Suprapubic skin (tissue), 4 donors: ENCODE measurements at regions not wholly inside any gene's neighbourhood (a gene's known extent, or its start where the extent isn't known, plus 50 kb on each side); places are given as distances from the start of the nearest gene placed in this dataset.

Experiments used
- DNase-seq, 2 donors: peaks; one replicate each; pipeline ENCODE4 v3.0.0-alpha.2; 2019; ENCODE audit warnings: low spot score in 2 of 2
- H3K27ac ChIP-seq: fragments of 200-600 bp; sonication (generic); one replicate; pipeline ENCODE4 v1.5.1; 2019
- H3K27me3 ChIP-seq: fragments of 200-600 bp; sonication (generic); one replicate; pipeline ENCODE4 v1.5.1; 2019
- H3K36me3 ChIP-seq: fragments of 200-600 bp; sonication (generic); one replicate; pipeline ENCODE4 v1.5.1; 2019
- H3K4me1 ChIP-seq: fragments of 200-600 bp; sonication (generic); one replicate; pipeline ENCODE4 v1.5.1; 2019
- H3K4me3 ChIP-seq: fragments of 200-600 bp; sonication (generic); one replicate; pipeline ENCODE4 v1.5.1; 2019; ENCODE audit warnings: mild to moderate bottlenecking
- H3K9me3 ChIP-seq: fragments of 200-600 bp; sonication (generic); one replicate; pipeline ENCODE4 v1.5.1; 2019
- CTCF ChIP-seq, 2 donors: fragments of 200-600 bp in 1 of 2; fragments of 450-650 bp in 1 of 2; sonication (generic) in 1 of 2; IDR thresholded peaks; one replicate each; pipeline ENCODE4 v1.5.1; 2016 to 2019; ENCODE audit warnings: antibody characterized with exemption in 2 of 2, mild to moderate bottlenecking in 1 of 2, moderate library complexity in 1 of 2
- EP300 ChIP-seq: sonication (generic); formaldehyde crosslinking; IDR thresholded peaks from one replicate; pipeline ENCODE4 v1.6.1; 2017; ENCODE audit warnings: antibody characterized with exemption
- POLR2A ChIP-seq, 2 donors: fragments of 450-650 bp; IDR thresholded peaks; one replicate each; pipeline ENCODE4 v1.6.1; 2017; ENCODE audit warnings: antibody characterized with exemption in 2 of 2, mild to moderate bottlenecking in 2 of 2, moderate library complexity in 2 of 2
- POLR2AphosphoS5 ChIP-seq, 3 donors: sonication (generic); formaldehyde crosslinking; IDR thresholded peaks; one replicate each; pipeline ENCODE4 v1.6.1; 2017; ENCODE audit warnings: antibody characterized with exemption in 3 of 3
- WGBS: methylation state at CpG from one replicate; pipeline ENCODE4 v1.1.5; 2018; 5-methylcytosine and 5-hydroxymethylcytosine counted together

- no peak for DNase-seq
- 94% methylated on average over 7 of the region's 7 CpGs for WGBS
- TF ChIP-seq POLR2AphosphoS5 (IDR thresholded peaks at IDR 0.05) (no peak), POLR2A (IDR thresholded peaks at IDR 0.05) (no peak), EP300 (no peak), CTCF (IDR thresholded peaks at IDR 0.05) (no peak)
These were observed 269.4 kb downstream of the TCF7L2 start for GRCh38 chr10:113219446-113219845.

GRCh38 chr10:113221756-113222168 lies 271.7 kb downstream of the TCF7L2 start:
- DNase-seq: no peak
- Histone ChIP-seq H3K4me1 (peaks cover 4% of the 10 kb centered on the region), H3K27ac (no peak overlapping the region), H3K9me3 (no peaks in the 10 kb centered on the region), H3K27me3 (no peaks in the 10 kb centered on the region), H3K4me3 (no peak overlapping the region), H3K36me3 (no peaks in the 10 kb centered on the region)
- 49% methylated on average over 6 of the region's 6 CpGs for WGBS
- no peak for TF ChIP-seq CTCF (IDR thresholded peaks at IDR 0.05)
- no peak for TF ChIP-seq EP300
- TF ChIP-seq POLR2AphosphoS5 (IDR thresholded peaks at IDR 0.05): no peak
- TF ChIP-seq POLR2A (IDR thresholded peaks at IDR 0.05): no peak

More at GRCh38 chr10:113219446-113219845, 269.4 kb downstream of the TCF7L2 start:
- Histone ChIP-seq H3K9me3 (no peaks in the 10 kb centered on the region), H3K36me3 (no peaks in the 10 kb centered on the region), H3K27me3 (no peaks in the 10 kb centered on the region), H3K4me1 (peaks cover 4% of the 10 kb centered on the region), H3K4me3 (no peak overlapping the region), H3K27ac (no peak overlapping the region)

- H3K27me3 ChIP-seq: no peaks in the 10 kb centered on the region
- H3K27ac ChIP-seq: no peak overlapping the region
- no peaks in the 10 kb centered on the region for H3K9me3 ChIP-seq
- TF ChIP-seq EP300 (no peak), POLR2A (IDR thresholded peaks at IDR 0.05) (no peak), CTCF (IDR thresholded peaks at IDR 0.05) (no peak), POLR2AphosphoS5 (IDR thresholded peaks at IDR 0.05) (no peak)
- no peaks in the 10 kb centered on the region for H3K36me3 ChIP-seq
- no peak overlapping the region for H3K4me3 ChIP-seq
- 34% methylated on average over 11 of the region's 12 CpGs for WGBS
- DNase-seq: no peak
- H3K4me1 ChIP-seq: peaks cover 4% of the 10 kb centered on the region
These were observed 272.2 kb downstream of the TCF7L2 start for GRCh38 chr10:113222207-113222606.

GRCh38 chr10:113225364-113225763 lies 275.3 kb downstream of the TCF7L2 start:
- no peak for DNase-seq
- TF ChIP-seq EP300: no peak
- no peak for TF ChIP-seq CTCF (IDR thresholded peaks at IDR 0.05)
- TF ChIP-seq POLR2AphosphoS5 (IDR thresholded peaks at IDR 0.05): no peak
- TF ChIP-seq POLR2A (IDR thresholded peaks at IDR 0.05): no peak
- 95% methylated on average over 2 of the region's 2 CpGs for WGBS
- Histone ChIP-seq H3K36me3 (no peaks in the 10 kb centered on the region), H3K27me3 (no peaks in the 10 kb centered on the region), H3K27ac (no peak overlapping the region), H3K4me3 (no peak overlapping the region), H3K4me1 (peaks cover 4% of the 10 kb centered on the region), H3K9me3 (no peaks in the 10 kb centered on the region)

- Histone ChIP-seq H3K4me1 (peaks cover 4% of the 10 kb centered on the region), H3K4me3 (no peak overlapping the region), H3K36me3 (no peaks in the 10 kb centered on the region), H3K27ac (no peak overlapping the region), H3K27me3 (no peaks in the 10 kb centered on the region), H3K9me3 (no peaks in the 10 kb centered on the region)
- no peak for TF ChIP-seq CTCF (IDR thresholded peaks at IDR 0.05)
- no peak for TF ChIP-seq POLR2AphosphoS5 (IDR thresholded peaks at IDR 0.05)
- TF ChIP-seq POLR2A (IDR thresholded peaks at IDR 0.05): no peak
- TF ChIP-seq EP300: no peak
- WGBS: 85% methylated on average over 11 of the region's 11 CpGs
- no peak for DNase-seq
These were observed 275.9 kb downstream of the TCF7L2 start for GRCh38 chr10:113225903-113226302.
